Gastroesophageal sphincter (tissue), 3 donors: ENCODE measurements at regions not wholly inside any gene's neighbourhood (a gene's known extent, or its start where the extent isn't known, plus 50 kb on each side); places are given as distances from the start of the nearest gene placed in this dataset.

Experiments
- CTCF ChIP-seq, 4 experiments: fragments of 200-600 bp in 2 of 4; fragments of 450-650 bp in 2 of 4; sonication (generic) in 1 of 4; IDR thresholded peaks; one replicate each; pipeline ENCODE4 v1.5.1; 2017 to 2019; ENCODE audit warnings: antibody characterized with exemption in 4 of 4, mild to moderate bottlenecking in 2 of 4, moderate library complexity in 2 of 4
- EP300 ChIP-seq: sonication (generic); formaldehyde crosslinking; IDR thresholded peaks from one replicate; pipeline ENCODE4 v1.6.1; 2017; ENCODE audit warnings: antibody characterized with exemption, mild to moderate bottlenecking
- POLR2A ChIP-seq, 2 donors: fragments of 450-650 bp; IDR thresholded peaks; one replicate each; pipeline ENCODE4 v1.6.1; 2017; ENCODE audit warnings: antibody characterized with exemption in 2 of 2, mild to moderate bottlenecking in 2 of 2, moderate library complexity in 1 of 2

- TF ChIP-seq CTCF (IDR thresholded peaks at IDR 0.05) (no peak), POLR2A (IDR thresholded peaks at IDR 0.05) (no peak), EP300 (no peak)
Observed at GRCh38 chr15:39174332-39174731, 406.5 kb upstream of the THBS1 start.
